Neural cell (in vitro differentiated cells): ENCODE measurements at regions not wholly inside any gene's neighbourhood (a gene's known extent, or its start where the extent isn't known, plus 50 kb on each side); places are given as distances from the start of the nearest gene placed in this dataset.
A peak's percentile ranks its signal among the peaks of the same experiment; 100 is the strongest.
"Not testable (repeated sequence)": the region's sequence is repeated elsewhere in the genome, so short reads cannot be mapped to it uniquely, and the experiment has no call there.

ENCODE experiments used
- H2AFZ ChIP-seq: fragments of 200-600, 300-800 bp; sonication (generic), shearing (Covaris generic); 2 replicates; pipeline ENCODE4 v1.6.0; 2014; ENCODE audit warnings: low read depth, mild to moderate bottlenecking, antibody characterized with exemption, low read length, moderate library complexity
- H3F3A ChIP-seq: fragments of 200-600 bp; shearing (Covaris generic); 2 replicates; pipeline ENCODE4 v1.6.1; 2016; ENCODE audit warnings: mild to moderate bottlenecking, moderate library complexity, mixed read lengths, antibody characterized with exemption, low read length; ENCODE audit not compliant: insufficient read depth, poor library complexity, severe bottlenecking
- H3K27ac ChIP-seq: fragments of 200-600, 300-800 bp; sonication (generic), shearing (Covaris generic); 2 replicates; pipeline ENCODE4 v1.5.1; 2014; ENCODE audit warnings: mild to moderate bottlenecking, low read length, moderate library complexity
- H3K27me3 ChIP-seq: fragments of 300-800, 200-600 bp; sonication (generic), shearing (Covaris generic); 2 replicates; pipeline ENCODE4 v1.6.0; 2014; ENCODE audit warnings: mild to moderate bottlenecking, low read depth, low read length, moderate library complexity; ENCODE audit not compliant: insufficient read depth
- H3K36me3 ChIP-seq: fragments of 300-800, 200-600 bp; sonication (generic), shearing (Covaris generic); 2 replicates; pipeline ENCODE4 v1.5.1; 2014; ENCODE audit warnings: mild to moderate bottlenecking, antibody characterized with exemption, low read length, moderate library complexity; ENCODE audit not compliant: insufficient read depth
- H3K4me2 ChIP-seq: fragments of 300-800, 200-600 bp; sonication (generic), shearing (Covaris generic); 2 replicates; pipeline ENCODE4 v1.6.0; 2014; ENCODE audit warnings: mild to moderate bottlenecking, low read length
- H3K4me3 ChIP-seq: fragments of 300-800, 200-600 bp; sonication (generic), shearing (Covaris generic); 2 replicates; pipeline ENCODE4 v1.5.1; 2014; ENCODE audit warnings: mild to moderate bottlenecking, low read length, moderate library complexity
- H3K79me2 ChIP-seq: fragments of 200-600 bp; shearing (Covaris generic); replicated peaks from 2 replicates; pipeline ENCODE4 v1.6.0; 2014; ENCODE audit warnings: mild to moderate bottlenecking, low read length, moderate library complexity; ENCODE audit not compliant: insufficient read depth
- H3K9ac ChIP-seq: fragments of 300-800, 200-600 bp; sonication (generic), shearing (Covaris generic); 2 replicates; pipeline ENCODE4 v1.6.1; 2016; ENCODE audit warnings: mild to moderate bottlenecking, low read length, mixed read lengths
- H3K9me2 ChIP-seq: fragments of 200-600 bp; shearing (Covaris generic); 2 replicates; pipeline ENCODE4 v1.6.1; 2016; ENCODE audit warnings: mild to moderate bottlenecking, low read length, mixed read lengths; ENCODE audit not compliant: insufficient read depth
- H3K9me3 ChIP-seq: fragments of 200-600, 300-800 bp; sonication (generic), shearing (Covaris generic); 2 replicates; pipeline ENCODE4 v1.6.1; 2016; ENCODE audit warnings: mild to moderate bottlenecking, mixed run types, low read length, moderate library complexity, mixed read lengths
- H4K20me1 ChIP-seq: fragments of 200-600 bp; shearing (Covaris generic); 2 replicates; pipeline ENCODE4 v1.6.1; 2016; ENCODE audit warnings: mild to moderate bottlenecking, mixed run types; ENCODE audit not compliant: insufficient read depth
- EP300 ChIP-seq: fragments of 450-650 bp; conservative IDR thresholded peaks from 2 replicates; pipeline ENCODE4 v1.6.1; 2014; ENCODE audit warnings: antibody characterized with exemption, mild to moderate bottlenecking, moderate library complexity; ENCODE audit not compliant: poor library complexity, severe bottlenecking
- RAD21 ChIP-seq: fragments of 450-650 bp; conservative IDR thresholded peaks from 2 replicates; pipeline ENCODE4 v1.6.1; 2014; ENCODE audit warnings: antibody characterized with exemption, mild to moderate bottlenecking, moderate library complexity
- SMC3 ChIP-seq: fragments of 450-650 bp; conservative IDR thresholded peaks from 2 replicates; pipeline ENCODE4 v1.6.1; 2014; ENCODE audit warnings: antibody characterized with exemption, mild to moderate bottlenecking, moderate library complexity; ENCODE audit not compliant: poor library complexity

GRCh38 chr4:189548484-189549125, 392.1 kb upstream of the FRG1 start:
- H3K79me2 ChIP-seq: no peaks in the 10 kb centered on the region
- no peak overlapping the region for H3K9ac ChIP-seq
- no peaks in the 10 kb centered on the region for H3K27me3 ChIP-seq
- no peak overlapping the region for H3K4me2 ChIP-seq
- H3K27ac ChIP-seq: no peak overlapping the region
- no peaks in the 10 kb centered on the region for H3K9me3 ChIP-seq
- no peak overlapping the region for H2AFZ ChIP-seq
- no peaks in the 10 kb centered on the region for H3F3A ChIP-seq
- no peak for TF ChIP-seq RAD21
- peak; percentile 23 for TF ChIP-seq EP300
- no peak for TF ChIP-seq SMC3
- no peaks in the 10 kb centered on the region for H3K36me3 ChIP-seq
- no peaks in the 10 kb centered on the region for H3K9me2 ChIP-seq
- H4K20me1 ChIP-seq: no peaks in the 10 kb centered on the region
- H3K4me3 ChIP-seq: no peak overlapping the region

- H3K9me2 ChIP-seq, H2AFZ ChIP-seq, H3K36me3 ChIP-seq, H3K9ac ChIP-seq, H3K4me3 ChIP-seq, H4K20me1 ChIP-seq, H3F3A ChIP-seq, H3K9me3 ChIP-seq, H3K79me2 ChIP-seq, H3K27me3 ChIP-seq, H3K27ac ChIP-seq, H3K4me2 ChIP-seq: not testable (repeated sequence)
Observed at GRCh38 chr4:189551931-189552670, 388.6 kb upstream of the FRG1 start.

DNA sequence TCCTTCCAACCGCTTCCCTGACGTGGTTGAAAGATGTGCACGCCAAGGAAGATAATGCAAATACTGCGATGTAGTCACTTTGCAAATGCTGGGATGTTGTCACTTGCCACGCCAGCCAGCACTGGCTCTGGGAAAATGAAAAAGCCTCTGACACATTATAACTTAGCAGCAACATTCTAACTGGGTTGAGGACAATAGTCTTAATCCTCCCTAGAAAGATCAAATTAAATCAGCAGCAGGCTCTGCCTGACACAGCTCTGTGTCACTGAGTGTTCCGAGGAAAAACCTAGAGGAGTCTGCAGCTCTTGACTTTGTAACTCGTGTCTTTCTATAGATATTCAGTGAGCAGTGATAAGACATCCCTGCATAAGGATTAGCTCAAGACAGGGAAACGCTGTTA, 380.1 kb upstream of the FRG1 start:
- H3K9ac ChIP-seq, H3K27ac ChIP-seq, H3K79me2 ChIP-seq, H2AFZ ChIP-seq, H3K4me3 ChIP-seq, H3F3A ChIP-seq, H3K27me3 ChIP-seq, H3K9me3 ChIP-seq, H3K9me2 ChIP-seq, H3K36me3 ChIP-seq, H3K4me2 ChIP-seq, H4K20me1 ChIP-seq: not testable (repeated sequence)

DNA sequence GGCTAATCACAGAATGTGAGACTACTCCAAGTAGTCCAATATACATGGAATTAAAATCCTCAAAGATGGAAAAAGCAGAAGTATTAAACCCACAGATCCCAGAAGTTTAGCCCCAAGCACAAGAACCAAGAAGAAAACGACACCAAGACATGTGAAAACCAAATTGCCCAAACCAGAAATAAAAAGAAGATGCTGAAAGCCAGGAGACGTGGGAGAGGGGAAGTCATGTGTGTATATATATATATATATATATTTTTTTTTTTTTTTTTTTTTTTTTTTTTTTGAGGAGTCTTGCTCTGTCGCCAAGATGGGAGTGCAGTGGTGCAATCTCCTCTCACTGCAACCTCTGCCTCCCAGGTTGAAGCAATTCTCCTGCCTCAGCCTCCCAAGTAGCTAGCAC, 376.9 kb upstream of the FRG1 start:
- not testable (repeated sequence) for H3K27me3 ChIP-seq, H3K27ac ChIP-seq, H3K9me3 ChIP-seq, H3K9me2 ChIP-seq, H3K36me3 ChIP-seq, H3K79me2 ChIP-seq, H3K9ac ChIP-seq, H4K20me1 ChIP-seq, H3K4me3 ChIP-seq, H3F3A ChIP-seq, H2AFZ ChIP-seq, H3K4me2 ChIP-seq

DNA sequence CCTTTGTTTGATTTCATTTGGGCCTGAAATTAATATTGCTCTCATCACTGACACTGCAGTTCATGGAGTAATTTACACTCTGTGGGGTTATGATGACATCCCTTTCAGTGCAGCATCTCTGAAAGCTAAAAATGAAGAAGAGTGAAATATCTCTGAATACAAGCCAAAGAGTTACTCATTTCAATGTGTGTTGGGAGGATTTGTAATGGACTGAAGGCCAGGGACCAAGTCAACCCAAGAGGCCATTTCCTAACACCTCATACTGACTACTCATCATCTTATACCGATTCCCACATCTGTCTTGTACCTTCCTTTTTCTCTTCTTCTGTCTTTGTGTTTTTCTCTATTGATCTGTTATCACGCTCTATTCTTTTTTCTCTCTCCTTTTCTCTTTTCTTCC, 374.4 kb upstream of the FRG1 start:
- H3K4me3 ChIP-seq, H3K79me2 ChIP-seq, H4K20me1 ChIP-seq, H3F3A ChIP-seq, H3K27ac ChIP-seq, H3K9me3 ChIP-seq, H3K36me3 ChIP-seq, H3K4me2 ChIP-seq, H3K27me3 ChIP-seq, H3K9ac ChIP-seq, H3K9me2 ChIP-seq, H2AFZ ChIP-seq: not testable (repeated sequence)

DNA sequence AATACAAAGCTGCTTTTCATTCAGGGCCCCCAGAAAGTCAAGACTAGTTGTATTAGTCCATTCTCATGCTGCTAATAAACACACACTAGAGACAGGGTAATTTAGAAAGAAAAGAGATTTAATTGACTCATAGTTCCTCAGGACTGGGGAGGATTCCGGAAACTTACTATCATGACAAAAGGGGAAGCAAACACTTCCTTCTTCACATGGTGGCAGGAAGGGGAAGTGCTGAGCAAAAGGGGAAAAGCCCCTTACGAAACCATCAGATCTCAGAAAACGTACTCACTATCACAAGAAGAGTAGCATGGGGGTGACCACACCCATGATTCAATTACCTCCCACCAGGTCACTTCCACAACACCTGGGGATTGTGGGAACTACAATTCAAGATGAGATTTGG, 373.8 kb upstream of the FRG1 start:
- H3K79me2 ChIP-seq, H3K27ac ChIP-seq, H3K4me2 ChIP-seq, H3F3A ChIP-seq, H3K4me3 ChIP-seq, H3K36me3 ChIP-seq, H3K9ac ChIP-seq, H3K9me3 ChIP-seq, H4K20me1 ChIP-seq, H3K27me3 ChIP-seq, H3K9me2 ChIP-seq, H2AFZ ChIP-seq: not testable (repeated sequence)

GRCh38 chr4:189579645-189580044, 361.0 kb upstream of the FRG1 start:
- not testable (repeated sequence) for H3K36me3 ChIP-seq, H3K9me3 ChIP-seq, H3K4me2 ChIP-seq, H3K27me3 ChIP-seq, H2AFZ ChIP-seq, H3K4me3 ChIP-seq, H3K9ac ChIP-seq, H3K27ac ChIP-seq, H4K20me1 ChIP-seq, H3K9me2 ChIP-seq, H3F3A ChIP-seq, H3K79me2 ChIP-seq
